ENCODE measurements at regions not wholly inside any gene's neighbourhood (a gene's known extent, or its start where the extent isn't known, plus 50 kb on each side); places are given as distances from the start of the nearest gene placed in this dataset.

DNA sequence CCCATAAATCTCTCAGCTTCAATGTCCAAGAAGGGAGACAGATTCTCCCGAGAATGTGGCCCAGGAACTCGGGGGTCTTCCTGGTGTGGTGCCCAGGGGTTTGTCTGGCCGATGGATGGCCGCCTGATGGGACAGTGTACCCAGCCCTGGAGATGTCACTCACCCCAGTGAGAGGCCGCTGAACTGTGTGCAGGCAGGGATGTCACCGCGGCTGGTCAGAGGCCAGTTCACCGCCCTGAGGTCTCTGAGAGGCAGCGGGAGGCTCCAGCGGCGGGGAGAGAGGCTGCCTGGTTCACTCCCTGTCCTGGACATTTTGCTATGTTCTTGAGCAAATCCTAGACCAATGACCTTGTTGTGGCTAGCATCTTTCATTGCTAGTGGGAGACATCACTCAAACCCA is 1349.5 kb downstream of the BRD1 start:
- TF ChIP-seq, protein P1, sequence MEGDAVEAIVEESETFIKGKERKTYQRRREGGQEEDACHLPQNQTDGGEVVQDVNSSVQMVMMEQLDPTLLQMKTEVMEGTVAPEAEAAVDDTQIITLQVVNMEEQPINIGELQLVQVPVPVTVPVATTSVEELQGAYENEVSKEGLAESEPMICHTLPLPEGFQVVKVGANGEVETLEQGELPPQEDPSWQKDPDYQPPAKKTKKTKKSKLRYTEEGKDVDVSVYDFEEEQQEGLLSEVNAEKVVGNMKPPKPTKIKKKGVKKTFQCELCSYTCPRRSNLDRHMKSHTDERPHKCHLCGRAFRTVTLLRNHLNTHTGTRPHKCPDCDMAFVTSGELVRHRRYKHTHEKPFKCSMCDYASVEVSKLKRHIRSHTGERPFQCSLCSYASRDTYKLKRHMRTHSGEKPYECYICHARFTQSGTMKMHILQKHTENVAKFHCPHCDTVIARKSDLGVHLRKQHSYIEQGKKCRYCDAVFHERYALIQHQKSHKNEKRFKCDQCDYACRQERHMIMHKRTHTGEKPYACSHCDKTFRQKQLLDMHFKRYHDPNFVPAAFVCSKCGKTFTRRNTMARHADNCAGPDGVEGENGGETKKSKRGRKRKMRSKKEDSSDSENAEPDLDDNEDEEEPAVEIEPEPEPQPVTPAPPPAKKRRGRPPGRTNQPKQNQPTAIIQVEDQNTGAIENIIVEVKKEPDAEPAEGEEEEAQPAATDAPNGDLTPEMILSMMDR (IDR thresholded peaks at IDR 0.05), result no peak
- no peak for TF ChIP-seq POLR2AphosphoS5 (IDR thresholded peaks at IDR 0.05; ENCODE audit: low read depth, low read length)

All from Panc1 (cell line).